K562 (cell line): ENCODE measurements at regions not wholly inside any gene's neighbourhood (a gene's known extent, or its start where the extent isn't known, plus 50 kb on each side); places are given as distances from the start of the nearest gene placed in this dataset.
A peak's percentile ranks its signal among the peaks of the same experiment; 100 is the strongest.

Experiments used
- ATAC-seq: fragments of 200-7000 bp; cut with Tn5 transposase; 3 replicates; pipeline ENCODE4 v1.9.1; 2020; ENCODE audit warnings: moderate library complexity
- BruUV-seq: library from RNA; stranded (reverse); fragments of 400-500 nt; replicated peaks from 2 replicates; lab custom pipeline; 2021; lab: Mats Ljungman, UMichigan
- CTCF ChIA-PET: fragments of 300-600 bp; formaldehyde crosslinking; extraction: SDS; loops from one replicate; lab custom pipeline; 2021; ENCODE audit warnings: low intra/inter-chr PET ratio; lab: Yijun Ruan, JAX
- POLR2A ChIA-PET: fragments of 300-600, 350-650 bp; sonication (Branson Sonifier 250); formaldehyde crosslinking; extraction: SDS; loops from one replicate; lab custom pipeline; 2021; ENCODE audit warnings: antibody characterized with exemption, inconsistent platforms; lab: Yijun Ruan, JAX
- DNase-seq, 4 experiments: peaks; one replicate each; pipeline versions ENCODE4 v3.0.0 to v3.0.0-alpha.2; 2011 to 2018; ENCODE audit warnings: low spot score in 3 of 4, mixed read lengths in 3 of 4; ENCODE audit errors: extremely low read depth in 1 of 4
- FAIRE-seq: peaks from 2 replicates; lab custom pipeline; 2011; peaks lifted over from hg19 to GRCh38; lab: Jason Lieb, UNC
- H2AFZ ChIP-seq: 2 replicates; pipeline ENCODE4 v1.6.0; 2011; ENCODE audit warnings: low read depth, low read length, control low read depth, inconsistent platforms
- H3K27ac ChIP-seq: fragments of 200-600 bp; 3 replicates; pipeline ENCODE4 v1.8.0; 2011; ENCODE audit warnings: low read depth, mild to moderate bottlenecking, control low read depth, inconsistent platforms, low read length, moderate library complexity, mixed read lengths; ENCODE audit errors: extremely low read depth
- H3K27me3 ChIP-seq, 2 experiments: fragments of 300-600 bp in 1 of 2; 2 replicates in 1 of 2; 3 replicates in 1 of 2; pipeline versions ENCODE4 v1.6.0 to v1.8.0; 2011; ENCODE audit warnings: inconsistent platforms in 2 of 2, low read length in 2 of 2, mild to moderate bottlenecking in 1 of 2, mixed read lengths in 1 of 2, moderate library complexity in 1 of 2; ENCODE audit not compliant: control insufficient read depth in 2 of 2, insufficient read depth in 2 of 2
- H3K36me3 ChIP-seq: fragments of 300-600 bp; 3 replicates; pipeline ENCODE4 v1.8.0; 2011; ENCODE audit warnings: mild to moderate bottlenecking, low read length, inconsistent platforms; ENCODE audit not compliant: control insufficient read depth, insufficient read depth
- H3K4me1 ChIP-seq, 2 experiments: fragments of 200-600 bp in 1 of 2; replicated peaks in 1 of 2; 2 replicates in 1 of 2; 3 replicates in 1 of 2; pipeline versions ENCODE4 v1.5.1 to v1.8.0; 2011; ENCODE audit warnings: inconsistent platforms in 2 of 2, low read length in 2 of 2, mild to moderate bottlenecking in 1 of 2, mixed read lengths in 1 of 2, moderate library complexity in 1 of 2; ENCODE audit not compliant: control insufficient read depth in 2 of 2, insufficient read depth in 2 of 2
- H3K4me2 ChIP-seq: 2 replicates; pipeline ENCODE4 v1.6.1; 2011; ENCODE audit warnings: low read length, control low read depth, inconsistent platforms, mixed read lengths; ENCODE audit not compliant: insufficient read depth
- H3K4me3 ChIP-seq: fragments of 200-600 bp; sonication (generic), shearing (Covaris generic); 2 replicates; pipeline ENCODE4 v1.5.1; 2016; ENCODE audit warnings: control low read depth, inconsistent platforms
- H3K79me2 ChIP-seq: fragments of 200-600 bp; 3 replicates; pipeline ENCODE4 v1.8.0; 2011; ENCODE audit warnings: low read length, inconsistent platforms; ENCODE audit not compliant: control insufficient read depth, insufficient read depth
- H3K9ac ChIP-seq, 2 experiments: 2 replicates each; pipeline versions ENCODE4 v1.6.0 to v1.6.1; 2011; ENCODE audit warnings: low read depth in 2 of 2, low read length in 2 of 2, control low read depth in 1 of 2, inconsistent platforms in 1 of 2, mild to moderate bottlenecking in 1 of 2, mixed read lengths in 1 of 2; ENCODE audit not compliant: insufficient read depth in 1 of 2
- H3K9me1 ChIP-seq: one replicate; pipeline ENCODE4 v1.6.0; 2011; ENCODE audit warnings: inconsistent platforms, mild to moderate bottlenecking, low read length, moderate library complexity; ENCODE audit not compliant: control insufficient read depth, insufficient read depth
- H3K9me3 ChIP-seq: replicated peaks from 2 replicates; pipeline ENCODE4 v1.5.1; 2011; ENCODE audit warnings: low read depth, low read length, inconsistent platforms; ENCODE audit not compliant: control insufficient read depth, insufficient read depth
- H4K20me1 ChIP-seq: replicated peaks from 2 replicates; pipeline ENCODE4 v1.6.1; 2011; ENCODE audit warnings: low read length, inconsistent platforms, mixed read lengths; ENCODE audit not compliant: control insufficient read depth, insufficient read depth
- CTBP1 ChIP-seq: fragments of 450-650 bp; IDR thresholded peaks from 2 replicates; pipeline ENCODE4 v1.6.1; 2016; ENCODE audit warnings: borderline replicate concordance
- DPF2 ChIP-seq: fragments of 450-650 bp; IDR thresholded peaks from 2 replicates; pipeline ENCODE4 v1.6.1; 2016
- EP300 ChIP-seq: IDR thresholded peaks from 2 replicates; pipeline ENCODE4 v1.6.1; 2012; ENCODE audit warnings: low read length, improper control_type of control experiment
- HDAC1 ChIP-seq, 2 experiments: fragments of 450-650 bp; IDR thresholded peaks; 2 replicates each; pipeline ENCODE4 v1.6.1; 2016 to 2017; ENCODE audit warnings: inconsistent platforms in 1 of 2, mild to moderate bottlenecking in 1 of 2, moderate library complexity in 1 of 2
- KAT8 ChIP-seq: fragments of 450-650 bp; IDR thresholded peaks from 2 replicates; pipeline ENCODE4 v1.6.1; 2016; ENCODE audit warnings: low read depth, mild to moderate bottlenecking
- MAFG ChIP-seq: fragments of 450-650 bp; conservative IDR thresholded peaks from 2 replicates; pipeline ENCODE4 v1.6.1; 2016; ENCODE audit warnings: missing genetic modification characterization, missing compliant biosample characterization
- RAD21 ChIP-seq, 2 experiments: fragments of 250-450 bp in 1 of 2; fragments of 450-650 bp in 1 of 2; sonication (Bioruptor Pico) in 1 of 2; formaldehyde crosslinking in 1 of 2; IDR thresholded peaks in 1 of 2; conservative IDR thresholded peaks in 1 of 2; 2 replicates each; pipeline versions ENCODE4 v1.4.0 to v1.8.0; 2020 to 2022; ENCODE audit warnings: mild to moderate bottlenecking in 2 of 2, moderate library complexity in 1 of 2
- RERE ChIP-seq: sonication (generic); formaldehyde crosslinking; IDR thresholded peaks from 2 replicates; pipeline ENCODE4 v1.8.0; 2023; ENCODE audit warnings: missing genetic modification reagents, mild to moderate bottlenecking, borderline replicate concordance
- SAFB ChIP-seq: fragments of 200-400 bp; formaldehyde crosslinking; IDR thresholded peaks from 2 replicates; pipeline ENCODE4 v1.6.1; 2017; ENCODE audit warnings: low read depth, low read length, borderline replicate concordance
- SMARCA4 ChIP-seq: fragments of 450-650 bp; IDR thresholded peaks from 2 replicates; pipeline ENCODE4 v1.6.1; 2016
- ZNF316 ChIP-seq: fragments of 450-650 bp; IDR thresholded peaks from 2 replicates; pipeline ENCODE4 v1.6.1; 2016
- ZSCAN32 ChIP-seq: fragments of 450-650 bp; formaldehyde crosslinking; IDR thresholded peaks from 2 replicates; pipeline ENCODE4 v1.4.0; 2020; ENCODE audit warnings: mild to moderate bottlenecking, moderate library complexity
- WGBS: fragments of 100-300 bp; shearing (Covaris generic); methylation state at CpG from one replicate; pipeline ENCODE4 v1.1.6; 2016; ENCODE audit warnings: low coverage, mixed read lengths; ENCODE audit not compliant: insufficient coverage; ENCODE audit errors: missing lambda C conversion rate; 5-methylcytosine and 5-hydroxymethylcytosine counted together
- in situ Hi-C: fragments of 300-500 bp; cut with MboI; formaldehyde crosslinking; loops from 4 replicates; pipeline ENCODE4 v1.15.0; 2018; ENCODE audit warnings: inconsistent platforms, mixed read lengths
- intact Hi-C: fragments of 100-400 bp; cut with micrococcal nuclease; formaldehyde crosslinking; loops from 2 replicates; pipeline ENCODE4 v1.14.2; 2022
- TF ChIP-seq, protein P1 (sequence below): sonication (generic); formaldehyde crosslinking; IDR thresholded peaks from 2 replicates; pipeline ENCODE4 v1.8.1; 2023; ENCODE audit warnings: mild to moderate bottlenecking, missing genetic modification reagents

- TF ChIP-seq, protein P1, sequence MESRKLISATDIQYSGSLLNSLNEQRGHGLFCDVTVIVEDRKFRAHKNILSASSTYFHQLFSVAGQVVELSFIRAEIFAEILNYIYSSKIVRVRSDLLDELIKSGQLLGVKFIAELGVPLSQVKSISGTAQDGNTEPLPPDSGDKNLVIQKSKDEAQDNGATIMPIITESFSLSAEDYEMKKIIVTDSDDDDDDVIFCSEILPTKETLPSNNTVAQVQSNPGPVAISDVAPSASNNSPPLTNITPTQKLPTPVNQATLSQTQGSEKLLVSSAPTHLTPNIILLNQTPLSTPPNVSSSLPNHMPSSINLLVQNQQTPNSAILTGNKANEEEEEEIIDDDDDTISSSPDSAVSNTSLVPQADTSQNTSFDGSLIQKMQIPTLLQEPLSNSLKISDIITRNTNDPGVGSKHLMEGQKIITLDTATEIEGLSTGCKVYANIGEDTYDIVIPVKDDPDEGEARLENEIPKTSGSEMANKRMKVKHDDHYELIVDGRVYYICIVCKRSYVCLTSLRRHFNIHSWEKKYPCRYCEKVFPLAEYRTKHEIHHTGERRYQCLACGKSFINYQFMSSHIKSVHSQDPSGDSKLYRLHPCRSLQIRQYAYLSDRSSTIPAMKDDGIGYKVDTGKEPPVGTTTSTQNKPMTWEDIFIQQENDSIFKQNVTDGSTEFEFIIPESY (CRISPR knock-in tag), result peak; percentile 67
- TF ChIP-seq MAFG (tag) (0 out of 2 replicates have a peak, but pooled peaks have one; percentile 23), EP300 (no peak), DPF2 (0 out of 2 replicates have a peak, but pooled peaks have one; percentile 24), RAD21 (CRISPR knock-in tag; conservative IDR thresholded peaks at IDR 0.05 in 1 of 2, IDR thresholded peaks at IDR 0.05 in 1 of 2) (0 out of 4 replicates have a peak, but pooled peaks of 1 of the 2 experiments have one; percentile 10), ZNF316 (peak; percentile 83), SAFB (no peak), SMARCA4 (0 out of 2 replicates have a peak, but pooled peaks have one; percentile 17), CTBP1 (peak; percentile 23; the same call in 1 of the 2 replicates), HDAC1 (IDR thresholded peaks at IDR 0.05) (peak in 1 of 2 experiments; percentile 42; a peak in 1 of 4 replicates)
Measured at GRCh38 chr3:182704926-182705325, 88.4 kb upstream of the ATP11B start (continued).

GRCh38 chr3:182708810-182709209 lies 84.5 kb upstream of the ATP11B start:
- intact Hi-C loops (no loop called here), in situ Hi-C loops (no loop called here)
- no peaks in the 10 kb centered on the region for H4K20me1 ChIP-seq
- H3K9me1 ChIP-seq, result no peaks in the 10 kb centered on the region
- FAIRE-seq (no peak), ATAC-seq (no peak), DNase-seq (no peak)
- WGBS, result 5% methylated on average over 1 of the region's 1 CpG
- H3K79me2 ChIP-seq, result no peaks in the 10 kb centered on the region
- H3K4me2 ChIP-seq, result no peak overlapping the region
- no peaks in the 10 kb centered on the region for H3K9me3 ChIP-seq
- peaks cover 5 to 14% of the 10 kb centered on the region in 2 experiments; a peak in 3 of 5 replicates for H3K4me1 ChIP-seq
- no TSS peak for BruUV-seq
- peak overlapping the region; percentile 35 for H2AFZ ChIP-seq
- no peaks in the 10 kb centered on the region for H3K27me3 ChIP-seq
- no peaks in the 10 kb centered on the region for H3K36me3 ChIP-seq
- H3K27ac ChIP-seq, result no peak overlapping the region
- ChIA-PET POLR2A (no interaction called here), CTCF (no interaction called here)
- H3K9ac ChIP-seq, result no peak overlapping the region
- H3K4me3 ChIP-seq, result no peak overlapping the region
- TF ChIP-seq ZSCAN32 (no peak), RERE (no peak), KAT8 (no peak)
